CD8-positive, alpha-beta memory T cell (primary cell): ENCODE measurements at regions not wholly inside any gene's neighbourhood (a gene's known extent, or its start where the extent isn't known, plus 50 kb on each side); places are given as distances from the start of the nearest gene placed in this dataset.

Experiments
- CTCF ChIA-PET: fragments of 350-600 bp; sonication (Branson Sonifier 250); formaldehyde crosslinking; loops from one replicate; lab custom pipeline; 2021; ENCODE audit warnings: antibody characterized with exemption; lab: Charles Lee
- POLR2A ChIA-PET: fragments of 350-600 bp; sonication (Branson Sonifier 250); formaldehyde crosslinking; loops from one replicate; lab custom pipeline; 2021; ENCODE audit warnings: antibody characterized with exemption; lab: Charles Lee
- DNase-seq, 5 donors: peaks; one replicate each; pipeline versions ENCODE4 v3.0.0 to v3.0.0-alpha.2; 2020 to 2022; ENCODE audit warnings: mixed read lengths in 1 of 5
- H3K27ac ChIP-seq: one replicate; pipeline ENCODE4 v1.7.0; 2013; ENCODE audit warnings: low read depth, mild to moderate bottlenecking, low read length, moderate library complexity
- H3K27me3 ChIP-seq: 2 replicates; pipeline ENCODE4 v1.7.0; 2013; ENCODE audit warnings: low read length, mild to moderate bottlenecking; ENCODE audit not compliant: insufficient read depth, poor library complexity, severe bottlenecking
- H3K36me3 ChIP-seq: 2 replicates; pipeline ENCODE4 v1.7.0; 2013; ENCODE audit warnings: mild to moderate bottlenecking, low read length, moderate library complexity; ENCODE audit not compliant: insufficient read depth
- H3K4me1 ChIP-seq: 2 replicates; pipeline ENCODE4 v1.7.0; 2013; ENCODE audit warnings: mild to moderate bottlenecking, low read length, moderate library complexity; ENCODE audit not compliant: insufficient read depth
- H3K4me3 ChIP-seq: 2 replicates; pipeline ENCODE4 v1.7.0; 2013; ENCODE audit warnings: mild to moderate bottlenecking, low read length
- H3K9me3 ChIP-seq: 2 replicates; pipeline ENCODE4 v1.7.0; 2013; ENCODE audit warnings: mild to moderate bottlenecking, low read length
- H3K27ac Mint-ChIP-seq, 8 donors: one replicate each; pipeline ENCODE4 v1.8.0; 2020 to 2021; ENCODE audit warnings: mixed read lengths in 8 of 8, mild to moderate bottlenecking in 6 of 8, inconsistent platforms in 3 of 8, moderate library complexity in 3 of 8
- H3K27me3 Mint-ChIP-seq, 2 donors: one replicate each; pipeline ENCODE4 v1.8.0; 2020 to 2021; ENCODE audit warnings: mixed read lengths in 2 of 2, mild to moderate bottlenecking in 1 of 2, moderate library complexity in 1 of 2
- H3K36me3 Mint-ChIP-seq, 3 donors: one replicate each; pipeline ENCODE4 v1.8.0; 2020 to 2021; ENCODE audit warnings: mixed read lengths in 3 of 3, inconsistent platforms in 1 of 3, mild to moderate bottlenecking in 1 of 3
- H3K4me1 Mint-ChIP-seq, 3 donors: one replicate each; pipeline ENCODE4 v1.8.0; 2020 to 2021; ENCODE audit warnings: mixed read lengths in 3 of 3, inconsistent platforms in 1 of 3, mild to moderate bottlenecking in 1 of 3
- H3K4me3 Mint-ChIP-seq, 7 donors: one replicate each; pipeline ENCODE4 v1.8.0; 2020 to 2021; ENCODE audit warnings: mixed read lengths in 7 of 7, mild to moderate bottlenecking in 6 of 7, moderate library complexity in 4 of 7, inconsistent platforms in 2 of 7
- H3K9me3 Mint-ChIP-seq, 5 donors: one replicate each; pipeline ENCODE4 v1.8.0; 2020 to 2022; ENCODE audit warnings: mixed read lengths in 5 of 5, mild to moderate bottlenecking in 3 of 5, moderate library complexity in 2 of 5, inconsistent platforms in 1 of 5

GRCh38 chr2:66717218-66717905, 282.4 kb downstream of the MEIS1 start:
- H3K36me3 ChIP-seq, result no peaks in the 10 kb centered on the region
- ChIA-PET CTCF (no interaction called here), POLR2A (no interaction called here)
- no peaks in the 10 kb centered on the region for H3K27me3 ChIP-seq
- no peak for DNase-seq
- no peak overlapping the region for H3K27ac ChIP-seq
- Mint-ChIP-seq H3K4me3 (no peak overlapping the region), H3K36me3 (no peaks in the 10 kb centered on the region), H3K4me1 (no peaks in the 10 kb centered on the region), H3K9me3 (peaks cover 0 to 10% (median 3%) of the 10 kb centered on the region in 5 donors), H3K27ac (no peak overlapping the region), H3K27me3 (peaks cover 0 to 2% of the 10 kb centered on the region in 2 donors)
- H3K4me1 ChIP-seq, result no peaks in the 10 kb centered on the region
- H3K9me3 ChIP-seq, result no peaks in the 10 kb centered on the region
- no peak overlapping the region for H3K4me3 ChIP-seq

- POLR2A ChIA-PET, result no interaction called here
- CTCF ChIA-PET, result no interaction called here
- H3K9me3 Mint-ChIP-seq, result peaks cover 0 to 14% (median 3%) of the 10 kb centered on the region in 5 donors
- no peaks in the 10 kb centered on the region for H3K4me1 Mint-ChIP-seq
- Histone ChIP-seq H3K27ac (no peak overlapping the region), H3K4me3 (no peak overlapping the region), H3K36me3 (no peaks in the 10 kb centered on the region), H3K4me1 (no peaks in the 10 kb centered on the region), H3K9me3 (no peaks in the 10 kb centered on the region), H3K27me3 (no peaks in the 10 kb centered on the region)
- H3K27me3 Mint-ChIP-seq, result peaks cover 0 to 2% of the 10 kb centered on the region in 2 donors
- H3K27ac Mint-ChIP-seq, result no peak overlapping the region
- DNase-seq, result no peak
- H3K36me3 Mint-ChIP-seq, result no peaks in the 10 kb centered on the region
- H3K4me3 Mint-ChIP-seq, result no peak overlapping the region
These were observed 283.0 kb downstream of the MEIS1 start for GRCh38 chr2:66717973-66718372.

- ChIA-PET POLR2A (no interaction called here), CTCF (no interaction called here)
- no peaks in the 10 kb centered on the region for H3K36me3 Mint-ChIP-seq
- peaks cover 0 to 11% (median 3%) of the 10 kb centered on the region in 5 donors for H3K9me3 Mint-ChIP-seq
- Histone ChIP-seq H3K27me3 (no peaks in the 10 kb centered on the region), H3K36me3 (no peaks in the 10 kb centered on the region), H3K4me3 (no peak overlapping the region), H3K9me3 (no peaks in the 10 kb centered on the region), H3K4me1 (no peaks in the 10 kb centered on the region), H3K27ac (no peak overlapping the region)
- peaks cover 0 to 4% of the 10 kb centered on the region in 2 donors for H3K27me3 Mint-ChIP-seq
- no peaks in the 10 kb centered on the region for H3K4me1 Mint-ChIP-seq
- no peak overlapping the region for H3K27ac Mint-ChIP-seq
- DNase-seq, result no peak
- H3K4me3 Mint-ChIP-seq, result no peak overlapping the region
These were observed 286.9 kb downstream of the MEIS1 start for GRCh38 chr2:66721776-66722175.

DNA sequence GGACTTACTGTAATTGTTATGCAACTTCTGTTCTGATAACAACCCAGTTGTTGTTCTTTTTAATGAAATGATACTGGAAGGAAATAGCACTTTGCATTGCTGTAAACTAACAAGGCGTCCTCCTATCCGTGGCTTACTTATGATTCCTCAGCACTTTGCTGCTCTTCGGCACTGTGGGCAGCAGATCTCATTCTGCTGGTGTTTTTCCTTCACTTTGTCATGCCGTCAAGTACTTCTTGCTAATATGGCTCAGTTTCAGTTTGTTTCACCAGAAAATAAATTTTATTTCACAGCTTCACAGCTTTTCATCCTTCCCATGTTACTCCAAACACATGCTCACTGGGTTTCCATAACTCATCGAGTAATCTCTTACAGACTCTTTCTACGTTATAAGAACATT, 289.3 kb downstream of the MEIS1 start:
- ChIA-PET CTCF (no interaction called here), POLR2A (no interaction called here)
- Mint-ChIP-seq H3K27me3 (peaks cover 0 to 4% of the 10 kb centered on the region in 2 donors), H3K27ac (no peak overlapping the region), H3K4me3 (no peak overlapping the region), H3K36me3 (no peaks in the 10 kb centered on the region), H3K9me3 (peaks cover 0 to 11% (median 3%) of the 10 kb centered on the region in 5 donors), H3K4me1 (no peaks in the 10 kb centered on the region)
- H3K27me3 ChIP-seq, result no peaks in the 10 kb centered on the region
- H3K27ac ChIP-seq, result no peak overlapping the region
- H3K36me3 ChIP-seq, result no peaks in the 10 kb centered on the region
- no peak for DNase-seq
- H3K9me3 ChIP-seq, result no peaks in the 10 kb centered on the region
- H3K4me1 ChIP-seq, result no peaks in the 10 kb centered on the region
- no peak overlapping the region for H3K4me3 ChIP-seq

GRCh38 chr2:66729416-66730330, 294.7 kb downstream of the MEIS1 start:
- H3K27ac Mint-ChIP-seq, result no peak overlapping the region
- Histone ChIP-seq H3K27ac (no peak overlapping the region), H3K36me3 (no peaks in the 10 kb centered on the region), H3K4me1 (no peaks in the 10 kb centered on the region), H3K9me3 (no peaks in the 10 kb centered on the region), H3K27me3 (no peaks in the 10 kb centered on the region), H3K4me3 (no peak overlapping the region)
- ChIA-PET CTCF (no interaction called here), POLR2A (no interaction called here)
- DNase-seq, result no peak
- H3K9me3 Mint-ChIP-seq, result peaks cover 0 to 7% (median 0%) of the 10 kb centered on the region in 5 donors
- no peaks in the 10 kb centered on the region for H3K27me3 Mint-ChIP-seq
- H3K36me3 Mint-ChIP-seq, result no peaks in the 10 kb centered on the region
- H3K4me3 Mint-ChIP-seq, result no peak overlapping the region
- H3K4me1 Mint-ChIP-seq, result no peaks in the 10 kb centered on the region

GRCh38 chr2:66730441-66730840, 295.5 kb downstream of the MEIS1 start:
- CTCF ChIA-PET, result no interaction called here
- Mint-ChIP-seq H3K4me3 (no peak overlapping the region), H3K9me3 (peaks cover 0 to 7% (median 0%) of the 10 kb centered on the region in 5 donors), H3K27ac (no peak overlapping the region), H3K4me1 (no peaks in the 10 kb centered on the region), H3K27me3 (no peaks in the 10 kb centered on the region), H3K36me3 (no peaks in the 10 kb centered on the region)
- H3K36me3 ChIP-seq, result no peaks in the 10 kb centered on the region
- H3K27me3 ChIP-seq, result no peaks in the 10 kb centered on the region
- H3K4me1 ChIP-seq, result no peaks in the 10 kb centered on the region
- H3K27ac ChIP-seq, result no peak overlapping the region
- no peaks in the 10 kb centered on the region for H3K9me3 ChIP-seq
- no peak for DNase-seq
- H3K4me3 ChIP-seq, result no peak overlapping the region
- POLR2A ChIA-PET, result no interaction called here

DNA sequence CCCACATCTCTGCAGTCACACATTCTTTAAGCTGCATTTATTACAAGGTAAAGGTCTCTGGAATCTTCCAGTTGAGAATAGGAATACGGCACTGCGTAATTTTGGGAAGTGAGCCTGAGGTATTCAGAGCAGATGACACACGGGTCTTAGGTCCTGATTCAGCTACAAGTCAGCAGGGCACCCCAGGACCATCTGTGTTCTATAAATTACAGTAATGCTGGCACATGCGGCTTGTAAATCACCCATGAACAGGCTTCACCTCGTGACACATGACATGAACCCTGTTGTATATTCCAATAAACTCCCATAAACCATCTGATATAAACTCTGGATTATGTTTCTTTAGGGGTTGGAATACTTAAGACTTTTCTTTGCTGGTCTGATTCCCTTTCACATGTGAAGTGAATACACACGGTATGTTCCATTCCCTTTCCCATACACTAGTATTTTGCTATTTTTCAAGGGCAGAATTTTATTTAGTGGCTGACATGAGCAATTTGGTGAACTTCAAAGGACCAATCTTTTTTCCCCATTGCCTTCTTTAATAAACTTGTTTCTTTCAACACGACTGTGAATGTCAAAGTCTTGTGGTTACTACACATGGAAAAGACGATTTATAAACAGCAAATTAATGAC, 298.6 kb downstream of the MEIS1 start:
- no peaks in the 10 kb centered on the region for H3K27me3 Mint-ChIP-seq
- H3K9me3 Mint-ChIP-seq, result peaks cover 0 to 7% (median 0%) of the 10 kb centered on the region in 5 donors
- ChIA-PET POLR2A (no interaction called here), CTCF (no interaction called here)
- H3K4me3 Mint-ChIP-seq, result no peak overlapping the region
- H3K9me3 ChIP-seq, result no peaks in the 10 kb centered on the region
- no peak overlapping the region for H3K4me3 ChIP-seq
- H3K4me1 ChIP-seq, result no peaks in the 10 kb centered on the region
- no peaks in the 10 kb centered on the region for H3K36me3 Mint-ChIP-seq
- DNase-seq, result no peak
- H3K27ac ChIP-seq, result no peak overlapping the region
- no peaks in the 10 kb centered on the region for H3K4me1 Mint-ChIP-seq
- H3K27ac Mint-ChIP-seq, result no peak overlapping the region
- no peaks in the 10 kb centered on the region for H3K36me3 ChIP-seq
- no peaks in the 10 kb centered on the region for H3K27me3 ChIP-seq

DNA sequence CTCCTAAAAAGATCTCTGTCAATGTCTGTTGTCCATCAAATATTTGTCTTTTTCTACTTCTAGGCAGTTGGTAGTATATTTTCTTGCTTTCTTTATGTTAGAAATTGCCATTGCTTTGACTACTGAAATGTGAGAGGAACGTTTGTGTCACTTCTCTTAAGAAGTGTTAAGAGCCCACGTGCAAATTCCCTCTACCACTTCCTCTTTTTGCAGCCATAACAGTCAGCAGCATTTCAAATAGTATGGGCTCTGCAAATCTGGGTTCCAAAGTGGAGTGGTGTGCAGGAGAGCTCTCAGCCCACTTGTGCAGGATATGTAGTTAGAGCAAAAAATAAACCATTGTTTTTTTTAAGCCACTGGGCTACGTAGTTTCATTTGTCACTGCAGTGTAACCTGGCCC, 314.0 kb downstream of the MEIS1 start:
- CTCF ChIA-PET, result no interaction called here
- peaks cover 0 to 12% (median under 1%) of the 10 kb centered on the region in 5 donors for H3K9me3 Mint-ChIP-seq
- Histone ChIP-seq H3K27ac (no peak overlapping the region), H3K9me3 (no peaks in the 10 kb centered on the region), H3K4me1 (no peaks in the 10 kb centered on the region), H3K36me3 (no peaks in the 10 kb centered on the region), H3K4me3 (no peak overlapping the region), H3K27me3 (no peaks in the 10 kb centered on the region)
- H3K4me3 Mint-ChIP-seq, result no peak overlapping the region
- H3K36me3 Mint-ChIP-seq, result no peaks in the 10 kb centered on the region
- POLR2A ChIA-PET, result no interaction called here
- H3K27ac Mint-ChIP-seq, result no peak overlapping the region
- H3K27me3 Mint-ChIP-seq, result peaks cover 0 to 3% of the 10 kb centered on the region in 2 donors
- no peak for DNase-seq
- H3K4me1 Mint-ChIP-seq, result no peaks in the 10 kb centered on the region
